ENCODE measurements at regions not wholly inside any gene's neighbourhood (a gene's known extent, or its start where the extent isn't known, plus 50 kb on each side); places are given as distances from the start of the nearest gene placed in this dataset.

- no peak for DNase-seq (ENCODE audit: low read depth in 2 of 2, low spot score in 1 of 2)
Observed at GRCh38 chr20:17795003-17795402, 95.2 kb downstream of the BANF2 start.

- no peak for DNase-seq (ENCODE audit: low read depth in 2 of 2, low spot score in 1 of 2)
Observed at GRCh38 chr20:17794400-17794799, 94.6 kb downstream of the BANF2 start.

GRCh38 chr20:17793986-17794385 lies 94.2 kb downstream of the BANF2 start:
- DNase-seq (ENCODE audit: low read depth in 2 of 2, low spot score in 1 of 2) = no peak

- DNase-seq (ENCODE audit: low read depth in 2 of 2, low spot score in 1 of 2) = no peak
Observed at GRCh38 chr20:17790296-17790695, 90.5 kb downstream of the BANF2 start.

- DNase-seq (ENCODE audit: low read depth in 2 of 2, low spot score in 1 of 2) = no peak
Observed at GRCh38 chr20:17787816-17788215, 88.0 kb downstream of the BANF2 start.

GRCh38 chr20:17786221-17786718 lies 86.5 kb downstream of the BANF2 start:
- no peak for DNase-seq (ENCODE audit: low read depth in 2 of 2, low spot score in 1 of 2)

All from stimulated activated CD8-positive, alpha-beta memory T cell treated with anti-CD3 and anti-CD28 coated beads, Interleukin-4, amount 100 ng/mL, for 4 hours (primary cell).